Adrenal gland (tissue), 9 donors: ENCODE measurements at regions not wholly inside any gene's neighbourhood (a gene's known extent, or its start where the extent isn't known, plus 50 kb on each side); places are given as distances from the start of the nearest gene placed in this dataset.

Experiments
- DNase-seq, 7 donors: peaks; one replicate each; pipeline ENCODE4 v3.0.0-alpha.2; 2019 to 2020
- H3K27ac ChIP-seq, 5 donors: fragments of 200-600 bp; sonication (generic) in 4 of 5; 1 replicate in 3 of 5; 2 replicates in 2 of 5; pipeline versions ENCODE4 v1.5.1 to v1.8.0; 2016 to 2020; ENCODE audit warnings: mild to moderate bottlenecking in 1 of 5
- H3K27me3 ChIP-seq: fragments of 200-600 bp; 2 replicates; pipeline ENCODE4 v1.8.0; 2021
- H3K36me3 ChIP-seq, 2 donors: fragments of 200-600 bp; replicated peaks in 1 of 2; 1 replicate in 1 of 2; 2 replicates in 1 of 2; pipeline versions ENCODE4 v1.5.1 to v1.8.0; 2018 to 2022
- H3K4me1 ChIP-seq, 2 donors: fragments of 200-600 bp; replicated peaks in 1 of 2; 1 replicate in 1 of 2; 2 replicates in 1 of 2; pipeline versions ENCODE4 v1.5.1 to v1.8.0; 2018 to 2021
- H3K4me3 ChIP-seq, 4 donors: fragments of 200-600 bp; sonication (generic) in 3 of 4; one replicate each; pipeline ENCODE4 v1.5.1; 2016 to 2018
- H3K9me3 ChIP-seq, 3 donors: fragments of 200-600 bp; sonication (generic) in 1 of 3; replicated peaks in 1 of 3; 1 replicate in 2 of 3; 2 replicates in 1 of 3; pipeline versions ENCODE4 v1.5.1 to v1.8.0; 2016 to 2021
- CTCF ChIP-seq, 6 experiments: fragments of 450-650 bp in 4 of 6; fragments of 200-600 bp in 2 of 6; sonication (generic) in 1 of 6; IDR thresholded peaks; 1 replicate in 5 of 6; 2 replicates in 1 of 6; pipeline versions ENCODE4 v1.5.1 to v1.8.0; 2016 to 2021; ENCODE audit warnings: antibody characterized with exemption in 6 of 6, mild to moderate bottlenecking in 2 of 6, moderate library complexity in 1 of 6
- POLR2A ChIP-seq, 2 donors: fragments of 450-650 bp; IDR thresholded peaks; one replicate each; pipeline ENCODE4 v1.6.1; 2017; ENCODE audit warnings: antibody characterized with exemption in 2 of 2, mild to moderate bottlenecking in 2 of 2, moderate library complexity in 1 of 2
- WGBS, 4 donors: extraction: QIAGEN DNeasy Blood & Tissue Kit in 2 of 4; methylation state at CpG; one replicate each; pipeline versions ENCODE4 v1.1.5 to v1.1.7; 2013 to 2017; 5-methylcytosine and 5-hydroxymethylcytosine counted together
- intact Hi-C, 2 donors: fragments of 100-400 bp; cut with DNase I; formaldehyde crosslinking; loops; one replicate each; pipeline versions ENCODE4 v1.14.1 to v1.15.0; 2022 to 2023
- donor health status: healthy with polysubstance abuse.
- donor health status: Bipolar disorder and iron deficiency.
- donor health status: DM: yes; HTN: yes; CAD: no.
- donor health status: DM: no; HTN: no; CAD: no.
- donor health status: DM: no; HTN: no; CAD: no.

- intact Hi-C loops: loop anchor here (10.0 kb wide), 3 partner anchors 137 to 1853 kb away; partner anchors contain the start of gene PDGFRA (in 1 of the 2)
- H3K4me3 ChIP-seq: no peak overlapping the region
- H3K9me3 ChIP-seq: no peaks in the 10 kb centered on the region
- DNase-seq: no peak
- no peak for TF ChIP-seq POLR2A (IDR thresholded peaks at IDR 0.05)
- no peak for TF ChIP-seq CTCF (IDR thresholded peaks at IDR 0.05)
- no peaks in the 10 kb centered on the region for H3K36me3 ChIP-seq
- no peak overlapping the region for H3K27ac ChIP-seq
- H3K27me3 ChIP-seq: no peaks in the 10 kb centered on the region
- no peaks in the 10 kb centered on the region for H3K4me1 ChIP-seq
These were observed 286.8 kb downstream of the USP46 start for GRCh38 chr4:52372269-52372668.

- intact Hi-C loops: loop anchor here (10.0 kb wide), 3 partner anchors 138 to 1852 kb away; partner anchors contain the start of gene PDGFRA (in 1 of the 2)
- Histone ChIP-seq H3K27ac (no peak overlapping the region), H3K9me3 (no peaks in the 10 kb centered on the region), H3K27me3 (no peaks in the 10 kb centered on the region), H3K4me3 (no peak overlapping the region), H3K36me3 (no peaks in the 10 kb centered on the region), H3K4me1 (no peaks in the 10 kb centered on the region)
- TF ChIP-seq POLR2A (IDR thresholded peaks at IDR 0.05) (no peak), CTCF (IDR thresholded peaks at IDR 0.05) (no peak)
- no peak for DNase-seq
- 57 to 67% (median 63%) methylated on average over 3 of the region's 3 CpGs for WGBS, 4 donors
These were observed 286.4 kb downstream of the USP46 start for GRCh38 chr4:52372747-52373146.

- 74 to 80% (median 76%) methylated on average over 3 of the region's 3 CpGs for WGBS, 4 donors
These were observed 285.5 kb downstream of the USP46 start for GRCh38 chr4:52373650-52374049.

GRCh38 chr4:52374877-52375276 is 284.2 kb downstream of the USP46 start:
- Histone ChIP-seq H3K27me3 (no peaks in the 10 kb centered on the region), H3K9me3 (no peaks in the 10 kb centered on the region), H3K4me3 (no peak overlapping the region), H3K4me1 (no peaks in the 10 kb centered on the region), H3K36me3 (no peaks in the 10 kb centered on the region), H3K27ac (no peak overlapping the region)
- intact Hi-C loops: loop anchor here (5.0 to 10.0 kb wide), 4 partner anchors 140 to 1850 kb away; partner anchors contain the start of gene PDGFRA (in 1 of the 2)
- 65 to 76% (median 72%) methylated on average over 4 of the region's 4 CpGs for WGBS, 4 donors
- TF ChIP-seq CTCF (IDR thresholded peaks at IDR 0.05) (no peak), POLR2A (IDR thresholded peaks at IDR 0.05) (no peak)
- no peak for DNase-seq

More at GRCh38 chr4:52373650-52374049, 285.5 kb downstream of the USP46 start:
- Histone ChIP-seq H3K9me3 (no peaks in the 10 kb centered on the region), H3K27me3 (no peaks in the 10 kb centered on the region), H3K36me3 (no peaks in the 10 kb centered on the region), H3K27ac (no peak overlapping the region), H3K4me1 (no peaks in the 10 kb centered on the region), H3K4me3 (no peak overlapping the region)
- TF ChIP-seq CTCF (IDR thresholded peaks at IDR 0.05) (no peak), POLR2A (IDR thresholded peaks at IDR 0.05) (no peak)
- no peak for DNase-seq
- intact Hi-C loops: loop anchor here (10.0 kb wide), 3 partner anchors 139 to 1851 kb away; partner anchors contain the start of gene PDGFRA (in 1 of the 2)
